Keratinocyte (primary cell): ENCODE measurements at regions not wholly inside any gene's neighbourhood (a gene's known extent, or its start where the extent isn't known, plus 50 kb on each side); places are given as distances from the start of the nearest gene placed in this dataset.

Experiments
- DNase-seq: peaks from one replicate; pipeline ENCODE4 v3.0.0-alpha.2; 2011; ENCODE audit warnings: low read depth, missing footprints, low spot score
- FAIRE-seq: peaks from 2 replicates; lab custom pipeline; 2011; peaks lifted over from hg19 to GRCh38; lab: Jason Lieb, UNC
- H2AFZ ChIP-seq: 2 replicates; pipeline ENCODE4 v1.6.0; 2012; ENCODE audit warnings: low read length, control low read depth, inconsistent platforms; ENCODE audit not compliant: control insufficient read depth
- H3K27ac ChIP-seq: 2 replicates; pipeline ENCODE4 v1.5.1; 2011; ENCODE audit warnings: low read length; ENCODE audit not compliant: control insufficient read depth, insufficient read depth
- H3K27me3 ChIP-seq: 3 replicates; pipeline ENCODE4 v1.6.0; 2011; ENCODE audit warnings: low read length; ENCODE audit not compliant: control insufficient read depth, insufficient read depth; ENCODE audit errors: extremely low read depth
- H3K36me3 ChIP-seq, 2 experiments: 2 replicates in 1 of 2; 3 replicates in 1 of 2; pipeline ENCODE4 v1.5.1; 2011; ENCODE audit warnings: low read length in 2 of 2, mild to moderate bottlenecking in 1 of 2; ENCODE audit not compliant: control insufficient read depth in 2 of 2, insufficient read depth in 2 of 2; ENCODE audit errors: extremely low read depth in 1 of 2
- H3K4me1 ChIP-seq: 3 replicates; pipeline ENCODE4 v1.5.1; 2011; ENCODE audit warnings: low read length; ENCODE audit not compliant: control insufficient read depth, insufficient read depth; ENCODE audit errors: extremely low read depth
- H3K4me2 ChIP-seq: 3 replicates; pipeline ENCODE4 v1.6.0; 2011; ENCODE audit warnings: low read depth, low read length; ENCODE audit not compliant: control insufficient read depth, insufficient read depth; ENCODE audit errors: extremely low read depth
- H3K4me3 ChIP-seq, 3 experiments: fragments of 200-600 bp in 1 of 3; sonication (generic) in 1 of 3; 2 replicates in 2 of 3; 3 replicates in 1 of 3; pipeline ENCODE4 v1.5.1; 2011 to 2016; ENCODE audit warnings: low read length in 3 of 3, mild to moderate bottlenecking in 3 of 3, control low read depth in 2 of 3, inconsistent platforms in 1 of 3, low read depth in 1 of 3, mixed read lengths in 1 of 3, mixed run types in 1 of 3, moderate library complexity in 1 of 3; ENCODE audit not compliant: control insufficient read depth in 2 of 3, insufficient read depth in 2 of 3; ENCODE audit errors: extremely low read depth in 1 of 3
- H3K79me2 ChIP-seq: 2 replicates; pipeline ENCODE4 v1.6.0; 2012; ENCODE audit warnings: low read length; ENCODE audit not compliant: control insufficient read depth, insufficient read depth
- H3K9ac ChIP-seq: 3 replicates; pipeline ENCODE4 v1.6.0; 2011; ENCODE audit warnings: low read length; ENCODE audit not compliant: control insufficient read depth, insufficient read depth; ENCODE audit errors: extremely low read depth
- H3K9me1 ChIP-seq: 3 replicates; pipeline ENCODE4 v1.6.0; 2011; ENCODE audit warnings: low read length; ENCODE audit not compliant: control insufficient read depth, insufficient read depth; ENCODE audit errors: extremely low read depth
- H3K9me3 ChIP-seq: 2 replicates; pipeline ENCODE4 v1.5.1; 2012; ENCODE audit warnings: low read depth, low read length; ENCODE audit not compliant: control insufficient read depth
- H4K20me1 ChIP-seq: 3 replicates; pipeline ENCODE4 v1.6.0; 2011; ENCODE audit warnings: low read length; ENCODE audit not compliant: control insufficient read depth, insufficient read depth; ENCODE audit errors: extremely low read depth
- EZH2 ChIP-seq: IDR thresholded peaks from one replicate; pipeline ENCODE4 v1.6.1; 2012; ENCODE audit warnings: inconsistent platforms, mild to moderate bottlenecking, low read length, moderate library complexity
- dilution Hi-C: fragments of 300-500 bp; cut with MboI; formaldehyde crosslinking; loops from one replicate; pipeline ENCODE4 v1.7.0; 2020; ENCODE audit warnings: low sequenced_read_pairs; ENCODE audit not compliant: extremely low pct_ligation_motif_present
- TF ChIP-seq, protein P1 (sequence below), 3 experiments: IDR thresholded peaks in 1 of 3; conservative IDR thresholded peaks in 1 of 3; optimal IDR thresholded peaks in 1 of 3; 2 replicates in 2 of 3; 3 replicates in 1 of 3; pipeline versions ENCODE3 to v1.5.1; 2011; ENCODE audit warnings: low read length in 3 of 3, mild to moderate bottlenecking in 3 of 3, moderate library complexity in 2 of 3, control low read depth in 1 of 3, inconsistent platforms in 1 of 3; ENCODE audit not compliant: insufficient read depth in 2 of 3; ENCODE audit errors: extremely low read depth in 1 of 3

DNA sequence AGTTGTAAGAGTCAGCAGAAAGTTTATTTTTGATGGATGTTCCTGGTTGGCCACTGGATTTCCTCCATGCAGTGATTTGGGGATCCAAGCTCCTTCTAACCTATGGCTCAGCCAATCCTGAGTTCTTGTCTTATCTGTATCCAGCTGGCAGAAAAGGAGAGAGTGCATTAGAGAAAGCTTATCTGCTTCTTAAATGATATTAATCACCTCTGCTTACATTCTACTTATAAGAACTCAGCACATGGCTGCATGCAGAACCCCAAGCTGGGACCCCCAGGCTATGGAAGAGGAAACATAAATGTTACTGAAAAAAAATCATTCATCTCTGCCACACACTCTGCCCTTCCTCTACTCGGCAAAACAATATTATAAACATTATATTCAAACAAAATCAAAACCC, 739.8 kb upstream of the AUTS2 start:
- no peak for FAIRE-seq
- no peak overlapping the region for H2AFZ ChIP-seq
- dilution Hi-C loops = no loop called here

DNA sequence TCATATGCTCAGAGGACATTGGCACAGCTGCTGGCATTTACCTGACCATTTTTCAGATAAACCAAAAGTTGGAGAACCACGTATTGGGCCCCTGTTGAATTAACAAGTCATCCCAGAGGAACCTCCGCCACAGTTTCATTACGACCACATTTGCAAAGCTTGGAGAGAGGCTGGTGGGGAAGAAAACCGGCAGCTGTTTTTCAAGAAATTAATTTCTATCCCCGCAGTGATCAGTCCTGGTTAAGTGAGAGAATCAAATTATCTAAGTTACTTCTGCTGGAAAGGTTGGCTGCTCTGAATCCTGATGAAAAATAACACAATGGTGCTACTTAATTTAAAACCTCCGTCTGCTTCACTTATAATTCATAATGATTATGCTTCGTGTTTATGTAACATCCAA, 737.1 kb upstream of the AUTS2 start:
- H2AFZ ChIP-seq = no peak overlapping the region
- dilution Hi-C loops = no loop called here
- no peak for TF ChIP-seq EZH2
- TF ChIP-seq, protein P1, sequence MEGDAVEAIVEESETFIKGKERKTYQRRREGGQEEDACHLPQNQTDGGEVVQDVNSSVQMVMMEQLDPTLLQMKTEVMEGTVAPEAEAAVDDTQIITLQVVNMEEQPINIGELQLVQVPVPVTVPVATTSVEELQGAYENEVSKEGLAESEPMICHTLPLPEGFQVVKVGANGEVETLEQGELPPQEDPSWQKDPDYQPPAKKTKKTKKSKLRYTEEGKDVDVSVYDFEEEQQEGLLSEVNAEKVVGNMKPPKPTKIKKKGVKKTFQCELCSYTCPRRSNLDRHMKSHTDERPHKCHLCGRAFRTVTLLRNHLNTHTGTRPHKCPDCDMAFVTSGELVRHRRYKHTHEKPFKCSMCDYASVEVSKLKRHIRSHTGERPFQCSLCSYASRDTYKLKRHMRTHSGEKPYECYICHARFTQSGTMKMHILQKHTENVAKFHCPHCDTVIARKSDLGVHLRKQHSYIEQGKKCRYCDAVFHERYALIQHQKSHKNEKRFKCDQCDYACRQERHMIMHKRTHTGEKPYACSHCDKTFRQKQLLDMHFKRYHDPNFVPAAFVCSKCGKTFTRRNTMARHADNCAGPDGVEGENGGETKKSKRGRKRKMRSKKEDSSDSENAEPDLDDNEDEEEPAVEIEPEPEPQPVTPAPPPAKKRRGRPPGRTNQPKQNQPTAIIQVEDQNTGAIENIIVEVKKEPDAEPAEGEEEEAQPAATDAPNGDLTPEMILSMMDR (optimal IDR thresholded peaks at IDR 0.05 in 1 of 3, IDR thresholded peaks at IDR 0.05 in 1 of 3, conservative IDR thresholded peaks at IDR 0.05 in 1 of 3; ENCODE audit: extremely low read depth in 1 of 3, insufficient read depth in 2 of 3, low read length in 3 of 3) = no peak
- H3K27ac ChIP-seq = no peak overlapping the region
- H3K27me3 ChIP-seq = no peaks in the 10 kb centered on the region
- H3K9me1 ChIP-seq = no peaks in the 10 kb centered on the region
- H3K4me2 ChIP-seq = no peak overlapping the region
- DNase-seq = no peak
- no peaks in the 10 kb centered on the region for H3K9me3 ChIP-seq
- no peak overlapping the region for H3K9ac ChIP-seq
- H3K36me3 ChIP-seq = no peaks in the 10 kb centered on the region
- H3K4me3 ChIP-seq = no peak overlapping the region
- no peaks in the 10 kb centered on the region for H4K20me1 ChIP-seq
- no peak for FAIRE-seq
- H3K4me1 ChIP-seq = no peaks in the 10 kb centered on the region
- H3K79me2 ChIP-seq = no peaks in the 10 kb centered on the region

More for the DNA sequence above, 739.8 kb upstream of the AUTS2 start:
- Histone ChIP-seq H3K27ac (no peak overlapping the region), H3K9ac (no peak overlapping the region), H3K9me1 (no peaks in the 10 kb centered on the region), H3K79me2 (no peaks in the 10 kb centered on the region), H3K36me3 (no peaks in the 10 kb centered on the region), H3K4me3 (no peak overlapping the region), H4K20me1 (no peaks in the 10 kb centered on the region), H3K4me1 (no peaks in the 10 kb centered on the region), H3K9me3 (no peaks in the 10 kb centered on the region), H3K27me3 (no peaks in the 10 kb centered on the region), H3K4me2 (no peak overlapping the region)
- TF ChIP-seq, protein P1 (optimal IDR thresholded peaks at IDR 0.05 in 1 of 3, IDR thresholded peaks at IDR 0.05 in 1 of 3, conservative IDR thresholded peaks at IDR 0.05 in 1 of 3; ENCODE audit: extremely low read depth in 1 of 3, insufficient read depth in 2 of 3, low read length in 3 of 3) = no peak
- no peak for TF ChIP-seq EZH2
- no peak for DNase-seq
